Tibial artery (tissue), 4 donors: ENCODE measurements at regions not wholly inside any gene's neighbourhood (a gene's known extent, or its start where the extent isn't known, plus 50 kb on each side); places are given as distances from the start of the nearest gene placed in this dataset.
"Not testable (repeated sequence)": the region's sequence is repeated elsewhere in the genome, so short reads cannot be mapped to it uniquely, and the experiment has no call there.

ENCODE experiments used
- DNase-seq, 2 donors: peaks; one replicate each; pipeline ENCODE4 v3.0.0-alpha.2; 2019
- H3K27ac ChIP-seq, 2 donors: fragments of 200-600 bp; sonication (generic) in 1 of 2; 1 replicate in 1 of 2; 2 replicates in 1 of 2; pipeline ENCODE4 v1.5.1; 2018 to 2019; ENCODE audit warnings: mild to moderate bottlenecking in 1 of 2
- H3K27me3 ChIP-seq, 2 donors: fragments of 200-600 bp; sonication (generic) in 1 of 2; one replicate each; pipeline versions ENCODE4 v1.5.1 to v1.6.0; 2016 to 2019
- H3K36me3 ChIP-seq, 3 donors: fragments of 200-600 bp; sonication (generic) in 2 of 3; one replicate each; pipeline ENCODE4 v1.5.1; 2016 to 2019; ENCODE audit warnings: mild to moderate bottlenecking in 2 of 3
- H3K4me1 ChIP-seq, 4 donors: fragments of 200-600 bp; sonication (generic) in 2 of 4; 1 replicate in 3 of 4; 2 replicates in 1 of 4; pipeline ENCODE4 v1.5.1; 2016 to 2019
- H3K4me3 ChIP-seq, 2 donors: fragments of 200-600 bp; sonication (generic) in 1 of 2; 1 replicate in 1 of 2; 2 replicates in 1 of 2; pipeline ENCODE4 v1.5.1; 2018 to 2019; ENCODE audit warnings: mild to moderate bottlenecking in 2 of 2
- H3K9me3 ChIP-seq, 3 donors: fragments of 200-600 bp; sonication (generic) in 1 of 3; one replicate each; pipeline ENCODE4 v1.5.1; 2016 to 2019
- intact Hi-C: fragments of 100-400 bp; cut with DNase I; formaldehyde crosslinking; loops from one replicate; pipeline ENCODE4 v1.15.0; 2023; ENCODE audit warnings: low total_unique reads
- TF ChIP-seq, protein P1 (sequence below), 2 experiments: fragments of 200-600 bp in 1 of 2; fragments of 450-650 bp in 1 of 2; IDR thresholded peaks; one replicate each; pipeline ENCODE4 v1.5.1; 2017 to 2019; ENCODE audit warnings: antibody characterized with exemption in 2 of 2, mild to moderate bottlenecking in 1 of 2, moderate library complexity in 1 of 2

DNA sequence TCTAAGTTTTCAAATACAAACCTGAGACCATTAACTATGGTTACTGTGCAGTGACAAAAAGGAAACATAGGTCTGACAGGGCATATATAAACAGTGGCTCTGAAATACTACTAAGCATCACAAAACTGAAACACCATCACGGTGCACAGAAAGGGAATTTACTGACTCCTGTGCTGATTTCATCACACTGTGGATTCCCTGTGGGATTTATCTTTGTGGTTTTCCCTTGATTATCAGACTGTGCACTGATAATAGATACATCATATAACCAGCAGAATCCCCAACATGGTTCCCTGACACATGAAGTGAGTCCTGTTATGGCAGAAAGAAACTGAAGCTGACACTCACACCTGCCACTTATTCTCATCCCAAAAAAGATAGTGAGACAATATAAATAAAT, 676.3 kb upstream of the KCND2 start:
- Histone ChIP-seq H3K36me3 (no peaks in the 10 kb centered on the region), H3K9me3 (no peaks in the 10 kb centered on the region), H3K27me3 (no peaks in the 10 kb centered on the region), H3K27ac (no peak overlapping the region), H3K4me1 (no peaks in the 10 kb centered on the region), H3K4me3 (no peak overlapping the region)
- TF ChIP-seq, protein P1, sequence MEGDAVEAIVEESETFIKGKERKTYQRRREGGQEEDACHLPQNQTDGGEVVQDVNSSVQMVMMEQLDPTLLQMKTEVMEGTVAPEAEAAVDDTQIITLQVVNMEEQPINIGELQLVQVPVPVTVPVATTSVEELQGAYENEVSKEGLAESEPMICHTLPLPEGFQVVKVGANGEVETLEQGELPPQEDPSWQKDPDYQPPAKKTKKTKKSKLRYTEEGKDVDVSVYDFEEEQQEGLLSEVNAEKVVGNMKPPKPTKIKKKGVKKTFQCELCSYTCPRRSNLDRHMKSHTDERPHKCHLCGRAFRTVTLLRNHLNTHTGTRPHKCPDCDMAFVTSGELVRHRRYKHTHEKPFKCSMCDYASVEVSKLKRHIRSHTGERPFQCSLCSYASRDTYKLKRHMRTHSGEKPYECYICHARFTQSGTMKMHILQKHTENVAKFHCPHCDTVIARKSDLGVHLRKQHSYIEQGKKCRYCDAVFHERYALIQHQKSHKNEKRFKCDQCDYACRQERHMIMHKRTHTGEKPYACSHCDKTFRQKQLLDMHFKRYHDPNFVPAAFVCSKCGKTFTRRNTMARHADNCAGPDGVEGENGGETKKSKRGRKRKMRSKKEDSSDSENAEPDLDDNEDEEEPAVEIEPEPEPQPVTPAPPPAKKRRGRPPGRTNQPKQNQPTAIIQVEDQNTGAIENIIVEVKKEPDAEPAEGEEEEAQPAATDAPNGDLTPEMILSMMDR (IDR thresholded peaks at IDR 0.05) = no peak
- intact Hi-C loops = loop anchor here (2.0 kb wide), 1 partner anchor 18 kb away; no protein-coding TSS in a partner anchor
- no peak for DNase-seq

DNA sequence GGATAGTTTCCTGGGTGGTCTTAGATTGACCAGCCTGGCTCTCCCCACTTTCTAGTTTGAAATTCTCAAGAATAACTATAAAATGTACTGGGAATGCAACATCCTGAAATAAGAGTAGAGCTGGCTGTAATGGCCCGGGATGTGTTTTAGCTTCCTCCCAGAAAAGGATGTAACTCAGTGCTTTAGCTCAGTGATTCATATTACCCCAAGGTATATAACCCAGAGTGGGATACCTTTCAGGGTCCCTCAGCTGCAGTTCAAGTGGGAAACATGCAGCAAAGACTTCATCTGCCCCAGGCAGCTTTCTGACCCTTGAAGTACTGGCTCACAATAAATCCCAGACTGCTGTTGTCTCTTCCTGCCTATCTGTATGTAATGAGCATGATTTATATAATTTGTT, 666.7 kb upstream of the KCND2 start:
- DNase-seq = no peak
- H3K4me1 ChIP-seq = no peaks in the 10 kb centered on the region
- peaks cover 0 to 5% (median 0%) of the 10 kb centered on the region in 3 donors for H3K9me3 ChIP-seq
- H3K27me3 ChIP-seq = no peaks in the 10 kb centered on the region
- H3K36me3 ChIP-seq = no peaks in the 10 kb centered on the region
- H3K4me3 ChIP-seq = no peak overlapping the region
- TF ChIP-seq, protein P1 (IDR thresholded peaks at IDR 0.05) = no peak
- intact Hi-C loops = no loop called here
- H3K27ac ChIP-seq = no peak overlapping the region

DNA sequence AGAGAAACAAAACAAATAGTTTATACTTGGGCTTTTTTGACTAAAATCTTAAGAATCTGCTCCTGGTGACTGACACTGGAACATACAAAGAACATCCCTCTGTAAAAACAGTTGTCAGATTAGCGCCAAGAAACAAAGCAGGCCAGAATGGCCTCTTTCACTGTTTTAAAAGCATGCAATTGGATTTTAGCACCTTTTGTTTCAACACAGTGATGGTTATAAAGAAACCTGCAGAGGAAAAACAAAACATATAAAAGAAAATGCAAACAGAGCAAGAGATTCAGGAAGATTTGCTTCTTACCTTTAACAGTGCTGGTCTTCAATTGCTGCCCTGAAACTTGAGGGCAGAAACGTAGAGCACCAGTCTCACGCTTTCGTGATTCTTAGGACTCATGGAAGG, 652.2 kb upstream of the KCND2 start:
- Histone ChIP-seq H3K27me3 (no peaks in the 10 kb centered on the region), H3K27ac (no peak overlapping the region), H3K9me3 (no peaks in the 10 kb centered on the region), H3K36me3 (no peaks in the 10 kb centered on the region), H3K4me1 (no peaks in the 10 kb centered on the region), H3K4me3 (no peak overlapping the region)
- intact Hi-C loops = no loop called here
- TF ChIP-seq, protein P1 (IDR thresholded peaks at IDR 0.05) = no peak
- DNase-seq = no peak

DNA sequence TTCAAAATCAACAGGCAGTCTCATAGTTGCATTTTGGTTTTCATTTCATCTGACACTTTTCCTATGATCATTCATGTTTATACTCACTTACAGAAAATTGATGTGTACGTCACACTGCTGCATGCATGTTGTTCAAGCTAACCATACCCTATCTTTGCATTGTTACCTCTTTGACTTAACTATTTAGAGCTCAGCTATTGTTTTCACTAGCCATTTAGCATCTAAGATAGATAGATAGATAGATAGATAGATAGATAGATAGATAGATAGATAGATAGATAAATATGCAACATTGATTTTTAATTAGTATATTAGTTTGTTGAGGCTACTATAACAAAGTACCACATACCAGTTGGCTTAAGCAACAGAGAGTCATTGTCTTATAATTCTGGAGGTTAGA, 649.5 kb upstream of the KCND2 start:
- TF ChIP-seq, protein P1 (IDR thresholded peaks at IDR 0.05) = no peak
- no peaks in the 10 kb centered on the region for H3K36me3 ChIP-seq
- no peak overlapping the region for H3K27ac ChIP-seq
- intact Hi-C loops = no loop called here
- DNase-seq = no peak
- no peaks in the 10 kb centered on the region for H3K9me3 ChIP-seq
- H3K4me3 ChIP-seq = no peak overlapping the region
- no peaks in the 10 kb centered on the region for H3K4me1 ChIP-seq
- H3K27me3 ChIP-seq = no peaks in the 10 kb centered on the region

DNA sequence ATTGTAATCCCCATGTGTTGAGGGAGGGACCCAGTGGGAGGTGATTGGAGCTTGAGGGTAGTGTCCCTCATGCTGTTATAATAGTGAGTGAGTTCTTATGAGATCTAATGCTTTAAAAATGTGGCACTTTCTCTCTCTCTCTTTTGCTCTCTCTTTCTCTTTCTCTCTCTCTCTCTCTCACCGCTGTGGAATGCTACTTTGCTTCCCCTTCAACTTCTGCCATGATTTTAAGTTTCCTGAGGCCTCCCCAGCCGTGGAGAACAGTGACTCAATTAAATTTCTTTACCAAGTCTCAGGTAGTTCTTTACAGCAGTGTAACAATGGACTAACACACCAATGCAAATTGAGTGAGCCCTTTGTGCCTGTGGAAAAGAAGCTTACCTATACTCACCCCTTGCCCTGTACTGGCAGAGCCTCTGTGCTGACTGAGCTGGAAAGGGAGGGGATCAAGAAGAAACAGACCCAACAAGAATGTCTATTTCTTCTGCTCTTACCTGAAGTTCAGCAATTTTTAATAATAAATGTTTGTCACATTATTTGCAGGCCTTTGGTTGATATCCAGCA, 642.5 kb upstream of the KCND2 start:
- Histone ChIP-seq H3K27ac (no peak overlapping the region), H3K36me3 (no peaks in the 10 kb centered on the region), H3K4me1 (no peaks in the 10 kb centered on the region), H3K4me3 (no peak overlapping the region), H3K27me3 (no peaks in the 10 kb centered on the region), H3K9me3 (no peaks in the 10 kb centered on the region)
- intact Hi-C loops = no loop called here
- DNase-seq = no peak
- TF ChIP-seq, protein P1 (IDR thresholded peaks at IDR 0.05) = no peak

DNA sequence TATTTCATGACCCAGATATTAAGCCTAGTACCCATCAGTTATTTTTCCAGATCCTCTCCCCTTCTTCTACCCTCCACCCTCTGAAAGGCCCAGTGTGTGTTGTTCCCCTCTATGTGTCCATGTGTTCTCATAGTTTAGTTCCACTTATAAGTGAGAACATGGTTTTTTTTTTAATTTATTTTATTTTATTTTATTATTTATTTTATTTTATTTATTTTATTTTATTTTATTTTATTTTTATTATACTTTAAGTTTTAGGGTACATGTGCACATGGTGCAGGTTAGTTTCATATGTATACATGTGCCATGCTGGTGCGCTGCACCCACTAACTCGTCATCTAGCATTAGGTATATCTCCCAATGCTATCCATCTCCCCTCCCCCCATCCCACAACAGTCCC, 639.2 kb upstream of the KCND2 start:
- H3K27me3 ChIP-seq, intact Hi-C loops, H3K4me3 ChIP-seq, DNase-seq, H3K36me3 ChIP-seq, H3K4me1 ChIP-seq, H3K9me3 ChIP-seq, H3K27ac ChIP-seq: not testable (repeated sequence)
